HG02885 (cell line): ENCODE measurements at regions not wholly inside any gene's neighbourhood (a gene's known extent, or its start where the extent isn't known, plus 50 kb on each side); places are given as distances from the start of the nearest gene placed in this dataset.
A peak's percentile ranks its signal among the peaks of the same experiment; 100 is the strongest.

Experiments used
- ATAC-seq: cut with Tn5 transposase; IDR thresholded peaks from one replicate; pipeline ENCODE4 v1.9.1; 2021; ENCODE audit warnings: mild to moderate bottlenecking; ENCODE audit not compliant: unreplicated experiment, poor library complexity

DNA sequence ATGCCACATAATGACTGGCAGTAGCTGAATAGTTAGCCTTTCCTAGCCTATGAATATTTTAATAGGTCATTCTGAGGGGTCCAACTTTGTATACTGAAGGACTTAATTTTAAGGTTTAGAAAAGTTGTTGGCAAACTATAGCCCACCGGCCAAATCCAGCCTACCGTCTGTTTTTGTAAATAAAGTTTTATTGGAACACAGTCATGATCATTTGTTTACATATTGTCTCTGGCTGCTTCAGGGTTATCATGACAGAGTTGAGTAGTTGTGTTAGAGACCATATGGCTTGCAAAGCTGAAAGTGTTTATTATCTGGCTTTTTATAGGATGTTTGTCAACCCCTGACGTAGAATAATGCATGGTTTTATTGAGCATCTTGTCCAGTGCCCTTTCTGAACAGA is 73.4 kb downstream of the NTMT2 start:
- no peak for ATAC-seq

DNA sequence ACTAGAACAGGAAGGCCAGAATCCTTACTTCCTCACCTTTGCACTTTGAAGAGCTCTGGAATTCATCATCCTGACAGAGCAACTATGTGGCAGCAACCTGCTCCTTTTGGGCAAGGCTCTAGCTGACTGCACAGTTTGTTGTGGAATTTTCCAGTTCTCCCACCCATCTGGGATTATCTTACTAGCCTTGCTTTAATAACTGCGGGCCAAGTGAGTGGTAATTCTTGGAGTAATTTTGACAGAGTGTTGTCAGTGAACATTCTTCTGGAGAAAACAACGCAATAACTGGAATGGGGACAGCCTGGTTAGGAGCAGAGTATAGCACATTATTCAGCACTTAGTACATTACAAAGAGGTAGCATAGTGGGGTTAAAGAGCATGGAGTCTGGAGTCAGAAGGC is 75.3 kb downstream of the NTMT2 start:
- ATAC-seq = no peak

DNA sequence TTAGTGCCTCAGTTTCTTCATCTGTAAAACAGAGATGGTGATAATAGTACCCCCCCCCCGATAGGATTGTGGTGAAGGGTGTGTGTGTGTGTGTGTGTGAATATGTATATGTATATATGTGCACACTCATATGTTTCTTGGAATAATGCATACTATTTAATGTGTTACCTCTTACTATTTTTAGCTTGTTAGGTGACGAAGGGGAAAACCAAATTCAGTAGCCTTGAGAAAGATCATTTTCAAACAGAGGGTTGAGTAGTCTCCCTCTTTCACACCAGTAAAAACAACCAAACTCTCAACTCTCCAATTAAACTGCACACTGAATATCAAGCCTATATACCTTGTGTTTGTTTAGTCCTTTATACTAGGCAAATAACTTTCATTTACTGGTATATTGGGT is 75.7 kb downstream of the NTMT2 start:
- ATAC-seq = no peak

DNA sequence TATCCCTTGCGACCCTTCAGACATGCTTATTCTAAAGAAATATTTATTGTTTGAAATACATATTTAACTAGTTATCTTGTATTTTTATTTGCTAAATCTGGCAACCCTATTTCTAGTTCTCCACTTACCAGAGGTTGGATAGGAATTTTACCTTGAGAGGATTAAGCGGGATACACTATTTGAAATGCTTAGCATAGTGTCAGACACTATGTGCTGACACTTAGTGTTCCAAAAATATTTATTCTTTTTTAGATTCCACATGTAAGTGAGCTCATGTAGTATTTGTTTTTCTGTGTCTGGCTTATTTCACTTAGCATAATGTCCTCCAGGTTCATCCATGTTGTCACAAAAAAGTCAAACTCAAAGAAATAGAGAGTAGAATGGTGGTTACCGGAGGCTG is 78.7 kb downstream of the NTMT2 start:
- no peak for ATAC-seq

DNA sequence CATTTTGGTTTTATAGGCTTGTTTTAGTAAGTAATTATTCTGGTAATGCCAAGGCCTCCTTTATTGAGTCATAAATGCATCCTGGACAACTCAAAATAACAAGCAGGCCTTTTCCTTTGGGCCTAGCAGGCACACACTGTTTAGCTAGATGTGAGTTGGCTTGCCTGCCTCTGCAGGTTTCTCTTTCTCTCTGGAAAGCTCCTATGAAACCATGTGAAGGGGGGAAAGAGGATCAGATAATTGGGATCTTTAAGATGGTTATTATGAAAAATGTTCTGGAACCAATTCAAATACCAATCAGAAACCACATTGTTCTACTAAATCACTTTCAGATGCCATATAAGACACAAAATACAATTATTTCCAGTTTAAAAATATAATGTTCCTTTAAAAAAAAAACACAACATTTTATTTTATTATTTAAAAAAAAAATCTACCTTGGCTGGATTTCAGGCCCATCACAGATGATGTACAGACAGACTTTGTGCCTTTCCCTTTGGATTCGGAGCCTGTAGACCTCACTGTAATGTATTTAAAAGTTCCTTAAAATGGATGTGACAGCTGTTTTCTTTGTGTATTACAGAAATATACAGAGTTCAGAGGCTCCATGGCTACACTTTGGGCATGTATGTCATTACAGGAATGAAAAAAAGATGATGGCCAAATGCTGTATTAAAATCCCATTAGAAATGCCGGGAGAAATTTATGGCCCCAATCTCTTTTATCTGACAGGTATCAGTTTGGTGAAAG is 80.2 kb downstream of the NTMT2 start:
- ATAC-seq = no peak

DNA sequence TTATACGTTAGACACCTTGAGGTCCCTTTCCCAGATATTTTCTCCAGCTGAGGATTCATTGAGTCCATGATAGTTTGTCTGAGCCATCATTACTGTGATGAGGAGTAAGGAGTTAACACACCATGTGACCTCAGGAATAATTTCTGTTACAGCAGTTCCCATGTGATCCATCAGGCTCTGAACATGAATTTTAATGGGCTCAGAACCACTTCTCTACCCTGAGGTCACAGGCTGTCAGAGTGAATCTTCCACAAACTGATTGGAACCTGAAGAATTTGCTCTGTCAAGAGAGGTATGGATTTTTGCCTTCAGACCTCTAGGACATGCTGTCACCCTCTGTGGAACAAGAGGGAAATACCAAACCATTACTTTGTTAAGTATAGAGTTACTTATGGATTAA is 81.0 kb downstream of the NTMT2 start:
- no peak for ATAC-seq

DNA sequence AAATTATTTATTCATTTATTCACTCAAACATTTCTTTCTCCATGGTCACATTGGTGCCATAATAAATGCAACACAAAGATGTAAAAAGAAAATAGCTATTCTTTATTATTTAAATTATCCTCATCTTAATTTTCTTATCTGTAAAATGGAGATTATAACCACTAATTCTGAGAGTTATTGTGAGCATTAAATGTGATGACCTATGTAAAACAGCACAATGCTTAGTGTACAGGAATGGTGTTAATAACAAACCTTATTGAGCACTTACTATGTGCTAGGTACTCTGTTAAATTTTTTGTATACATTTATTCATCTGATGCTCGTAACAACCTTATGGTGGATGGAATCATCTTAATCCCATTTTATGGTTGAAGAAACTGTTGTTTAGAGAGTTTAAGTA is 84.6 kb downstream of the NTMT2 start:
- ATAC-seq = no peak

DNA sequence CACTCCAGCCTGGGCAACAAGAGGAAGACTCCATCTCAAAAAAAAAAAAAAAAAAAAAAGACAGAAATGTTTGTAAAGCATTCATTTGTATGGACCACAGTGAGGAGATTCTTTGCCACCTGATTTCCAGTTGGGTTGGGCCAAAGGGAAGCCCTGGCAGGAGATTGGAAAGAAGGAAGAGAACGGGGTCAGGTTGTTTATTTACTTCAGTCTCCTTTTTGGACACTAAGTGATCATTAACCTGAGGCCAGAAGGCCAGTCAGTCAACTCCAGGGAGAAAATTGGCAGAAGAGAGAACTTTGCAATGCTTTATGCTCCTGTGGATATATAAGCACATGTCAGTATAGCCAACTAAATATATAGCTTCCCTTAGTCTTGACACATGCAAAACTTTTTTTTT is 85.9 kb downstream of the NTMT2 start:
- no peak for ATAC-seq

DNA sequence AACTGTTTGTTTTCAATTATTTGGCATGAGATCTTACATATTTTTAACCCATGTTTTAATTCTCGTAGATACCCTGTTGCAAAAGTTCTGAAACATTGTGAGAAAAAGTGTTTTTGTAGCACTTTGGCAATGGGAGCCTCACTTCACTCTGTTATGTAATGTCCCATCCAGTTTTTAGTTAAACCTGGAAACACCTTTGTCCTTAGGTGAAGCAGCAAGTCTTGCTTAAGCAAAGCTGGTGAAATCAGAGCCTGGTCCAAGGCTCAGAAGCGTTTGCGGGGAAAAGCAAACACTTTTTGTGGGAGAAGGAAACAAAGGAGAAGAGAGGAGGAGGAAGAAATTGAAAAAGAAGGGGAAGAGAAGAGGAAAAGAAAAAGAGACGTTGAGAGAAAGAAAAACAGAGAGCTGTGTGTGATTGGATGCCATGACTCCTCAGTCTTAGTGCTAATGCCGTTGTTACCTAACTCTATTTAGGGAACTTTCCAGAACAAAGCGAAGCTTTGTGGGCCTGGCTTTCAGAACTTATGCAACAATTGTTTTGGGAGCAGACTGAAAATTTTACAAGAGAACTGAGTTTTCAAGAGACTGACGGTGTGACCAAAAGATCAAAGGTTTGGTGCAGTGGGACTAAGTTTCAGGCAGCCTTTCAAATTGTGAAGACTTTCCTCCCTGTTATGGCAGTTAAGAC is 93.1 kb downstream of the NTMT2 start:
- ATAC-seq = no peak

DNA sequence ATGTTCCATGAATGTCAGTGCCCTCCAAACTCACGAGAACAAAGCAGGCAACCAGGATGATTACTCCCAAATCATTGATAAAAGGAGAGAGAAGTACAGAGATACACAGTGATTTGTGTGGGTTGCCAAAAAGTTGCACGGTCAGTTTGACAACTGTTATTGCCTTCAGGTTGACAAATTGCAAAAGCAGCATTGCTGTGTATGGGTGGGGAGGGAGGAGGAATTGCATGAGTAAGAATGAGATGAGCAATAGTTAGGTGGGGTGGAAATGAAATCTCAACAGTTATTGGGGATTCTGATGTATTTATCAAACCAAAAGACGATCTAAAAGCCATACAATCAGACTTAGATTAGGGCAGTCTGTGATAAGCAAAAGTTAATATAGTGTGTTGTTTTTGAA is 93.7 kb downstream of the NTMT2 start:
- ATAC-seq = no peak

DNA sequence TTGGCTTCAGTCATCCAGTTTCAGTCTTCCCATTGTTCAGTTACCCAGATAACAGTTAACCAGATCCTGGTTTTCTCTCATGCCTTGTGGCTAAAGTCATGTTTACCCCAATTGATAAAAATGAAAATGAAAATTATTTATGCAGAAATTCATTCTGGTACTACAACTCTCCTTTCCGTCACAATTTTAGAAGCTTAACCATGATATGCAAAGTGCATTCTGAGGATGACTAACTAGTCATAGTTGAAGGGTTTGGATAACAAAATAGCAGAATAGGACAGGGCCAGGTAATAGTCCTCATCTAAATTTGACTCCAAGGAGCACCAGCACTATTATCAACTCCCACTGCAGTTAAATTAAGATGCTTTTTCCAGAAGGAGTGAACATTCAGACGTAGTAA is 94.7 kb downstream of the NTMT2 start:
- peak; percentile 97 for ATAC-seq

DNA sequence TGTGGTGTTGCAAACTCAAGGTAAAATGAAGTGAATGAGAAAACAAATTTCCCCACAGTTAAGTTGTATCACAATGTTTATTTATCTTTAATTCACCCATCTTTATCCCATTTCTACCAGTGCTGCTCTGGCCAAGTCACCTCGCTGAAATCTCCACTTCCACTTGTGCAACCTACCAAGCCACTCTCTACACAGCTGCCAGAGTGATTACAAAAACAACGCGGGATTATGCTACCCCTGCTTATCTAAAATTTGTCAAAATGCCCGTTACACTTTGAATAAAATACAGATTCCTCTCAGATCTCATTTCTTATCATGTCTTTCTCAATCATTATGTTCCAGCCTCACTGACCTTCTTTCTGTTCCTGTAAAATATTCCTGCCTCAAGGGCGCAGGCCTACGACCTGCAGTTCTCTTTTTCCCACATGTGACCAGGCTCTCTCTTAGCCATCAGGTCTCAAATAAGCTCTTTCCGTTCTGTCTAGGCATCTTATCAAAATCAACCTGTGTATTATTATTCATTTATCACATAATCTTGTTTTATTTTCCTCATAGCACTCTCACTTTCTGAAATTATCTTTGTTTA is 95.6 kb downstream of the NTMT2 start:
- ATAC-seq = no peak

DNA sequence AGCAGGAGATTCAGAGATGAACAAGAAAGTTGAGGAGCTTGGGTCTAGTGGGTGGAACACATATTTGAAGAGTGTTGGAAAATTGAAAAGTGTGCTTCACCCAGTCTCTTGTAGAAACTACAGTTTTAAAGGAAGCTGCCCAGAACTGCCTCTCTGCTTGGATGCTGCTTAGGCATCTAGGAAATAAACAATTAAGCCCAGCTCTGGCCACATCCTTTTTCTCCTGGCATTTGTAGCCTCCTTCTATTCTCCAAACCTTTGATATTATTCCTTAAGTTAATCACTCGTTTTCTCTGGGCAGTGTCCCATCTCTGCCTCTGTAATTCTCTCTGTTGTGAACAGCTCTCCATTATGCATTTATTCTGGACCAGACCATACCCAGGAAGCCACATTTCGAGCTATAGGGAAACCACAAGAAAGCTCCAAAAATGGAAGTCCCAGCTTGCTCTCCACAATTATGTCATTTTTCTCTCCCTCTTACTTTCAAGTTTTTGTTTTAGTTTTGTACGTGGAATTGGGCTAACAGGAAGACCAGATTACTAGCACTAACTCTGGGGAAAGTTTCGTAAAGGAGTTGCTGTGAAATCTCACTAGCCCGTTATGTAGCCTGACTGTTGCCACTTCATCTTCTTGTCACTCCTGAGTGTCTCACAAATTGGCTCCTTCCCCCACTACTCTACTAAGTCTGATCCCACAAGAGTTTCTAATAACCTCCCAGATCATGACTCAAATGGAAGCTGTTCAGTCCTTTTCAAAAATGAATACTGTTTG is 102.2 kb downstream of the NTMT2 start:
- ATAC-seq = peak; percentile 63

DNA sequence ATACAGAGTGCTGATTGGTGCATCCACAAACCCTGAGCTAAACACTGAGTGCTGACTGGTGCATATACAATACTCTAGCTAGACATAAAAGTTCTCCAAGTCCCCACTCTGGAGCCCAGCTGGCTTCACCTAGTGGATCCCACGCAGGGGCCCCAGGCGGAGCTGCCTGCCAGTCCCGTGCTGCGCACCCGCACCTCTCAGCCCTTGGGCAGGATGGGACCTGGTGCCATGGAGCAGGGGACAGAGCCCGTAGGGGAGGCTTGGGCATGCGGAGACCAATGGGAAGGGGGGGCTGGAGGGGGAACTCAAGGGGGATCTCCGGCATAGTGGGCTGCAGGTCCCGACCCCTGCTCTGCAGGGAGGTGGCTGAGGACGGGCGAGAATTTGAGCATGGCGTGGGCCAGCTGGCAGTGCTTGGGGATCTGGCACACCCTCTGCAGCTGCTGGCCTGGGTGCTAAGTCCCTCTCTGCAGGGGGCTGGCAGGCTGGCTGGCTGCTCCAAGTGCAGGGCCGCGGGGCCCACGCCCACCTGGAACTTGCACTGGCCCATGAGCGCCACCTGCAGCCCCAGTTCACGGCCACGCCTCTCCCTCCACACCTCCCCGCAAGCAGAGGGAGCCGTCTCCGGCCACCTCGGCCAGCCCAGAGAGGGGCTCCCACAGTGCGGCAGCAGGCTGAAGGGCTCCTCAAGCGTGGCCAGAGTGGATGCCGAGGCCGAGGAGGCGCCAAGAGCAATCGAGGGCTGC is 104.9 kb downstream of the NTMT2 start:
- no peak for ATAC-seq

DNA sequence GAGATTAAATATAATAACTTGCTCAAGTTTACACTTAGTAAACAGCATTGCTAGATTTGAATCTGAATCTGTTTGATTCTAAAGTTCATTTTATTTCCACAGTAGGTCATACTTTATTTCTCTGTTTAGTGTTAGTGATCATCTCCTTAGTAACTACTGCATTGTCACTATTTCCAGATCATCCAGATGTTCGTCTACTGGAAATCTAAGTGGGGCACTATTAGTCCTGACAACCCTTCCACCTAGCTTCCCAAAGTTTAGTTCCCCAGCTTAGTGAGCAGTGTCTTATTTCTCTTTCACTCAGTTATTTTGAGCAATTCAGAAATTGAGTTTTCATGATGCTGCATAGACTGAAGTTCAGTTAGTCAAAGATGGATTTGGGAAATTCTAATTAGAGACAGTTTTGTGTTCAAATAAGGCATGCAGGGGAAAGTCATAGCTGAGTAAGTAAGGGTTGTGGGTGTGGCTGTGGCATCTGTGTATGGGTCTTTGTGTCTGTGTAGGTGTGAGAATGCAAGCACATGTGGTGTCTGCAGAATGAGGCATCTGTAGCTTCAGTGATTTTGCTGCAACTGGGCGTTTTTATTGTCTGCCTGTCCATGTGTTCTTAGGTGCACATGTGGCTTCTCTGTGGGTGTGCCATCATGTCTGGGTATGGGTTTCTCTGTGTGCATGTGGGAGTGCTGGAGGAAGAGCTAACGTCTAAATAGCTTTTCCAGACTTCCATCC is 107.3 kb downstream of the NTMT2 start:
- peak; percentile 50 for ATAC-seq

DNA sequence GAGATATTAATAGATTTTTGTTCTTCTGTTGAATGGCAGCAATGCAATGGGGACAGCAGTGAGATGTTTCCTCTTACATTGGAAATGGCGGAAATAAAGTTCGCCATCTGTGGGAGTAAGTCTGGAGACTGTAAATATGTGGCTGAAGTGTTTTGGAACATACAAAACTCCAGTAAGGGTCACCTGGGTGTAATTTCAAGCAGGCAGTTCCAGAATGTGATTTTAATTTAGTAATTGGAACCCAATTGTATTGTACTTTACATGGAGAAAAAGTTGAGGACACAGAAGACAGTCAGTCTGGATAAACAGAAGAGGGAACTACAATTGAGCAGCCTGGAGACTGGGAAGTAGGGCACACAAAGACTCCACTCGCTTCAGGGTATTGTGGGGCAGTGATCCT is 108.6 kb downstream of the NTMT2 start:
- no peak for ATAC-seq

DNA sequence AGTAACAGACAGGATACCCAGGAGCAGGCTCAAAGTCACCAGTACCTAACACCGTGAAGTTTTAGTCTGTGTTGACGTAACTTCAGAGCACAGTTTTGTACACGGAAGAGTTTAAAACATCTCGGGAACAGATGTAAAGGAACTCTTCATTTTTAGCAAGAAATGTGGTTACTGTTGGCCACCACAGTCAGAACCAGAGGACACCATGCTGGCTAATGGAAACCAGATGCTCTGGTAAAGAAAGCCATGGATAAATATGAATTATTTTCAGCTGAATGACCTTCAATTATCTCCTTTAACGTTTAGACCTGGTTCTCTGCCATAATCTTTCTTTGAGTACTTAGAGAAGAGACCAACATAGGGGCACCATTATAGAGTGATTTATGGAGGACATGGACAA is 115.9 kb downstream of the NTMT2 start:
- no peak for ATAC-seq

DNA sequence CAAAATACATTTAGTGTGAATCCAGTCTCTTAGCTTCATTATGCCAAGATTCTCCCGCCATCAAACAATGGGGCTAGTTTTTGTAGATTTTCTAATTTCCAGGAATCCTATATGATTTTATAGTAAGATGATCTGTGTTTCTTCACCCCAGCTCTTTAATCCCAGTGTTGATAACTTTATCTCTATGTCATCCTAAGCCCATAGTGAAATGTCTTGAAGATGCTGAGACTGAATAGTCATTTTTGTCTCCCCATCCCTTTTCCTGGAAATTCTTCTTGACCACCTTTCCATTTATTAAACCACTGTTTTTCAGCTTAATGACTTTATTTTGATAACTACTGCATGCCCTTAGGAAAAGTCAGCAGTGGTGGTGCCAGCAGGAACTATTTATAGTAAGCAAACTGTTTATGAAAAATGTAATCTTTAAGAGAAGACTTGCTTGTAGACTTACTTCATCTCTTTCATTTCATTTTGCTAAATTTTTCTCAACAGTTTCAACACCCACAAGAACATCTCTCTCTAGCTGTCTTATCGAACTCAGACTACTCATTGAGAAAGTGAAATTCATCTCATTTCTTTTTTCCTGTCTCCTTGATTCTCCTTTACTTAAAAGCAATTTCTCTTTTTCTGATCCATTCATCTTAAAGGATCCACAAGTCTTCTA is 116.6 kb downstream of the NTMT2 start:
- peak; percentile 57 for ATAC-seq

DNA sequence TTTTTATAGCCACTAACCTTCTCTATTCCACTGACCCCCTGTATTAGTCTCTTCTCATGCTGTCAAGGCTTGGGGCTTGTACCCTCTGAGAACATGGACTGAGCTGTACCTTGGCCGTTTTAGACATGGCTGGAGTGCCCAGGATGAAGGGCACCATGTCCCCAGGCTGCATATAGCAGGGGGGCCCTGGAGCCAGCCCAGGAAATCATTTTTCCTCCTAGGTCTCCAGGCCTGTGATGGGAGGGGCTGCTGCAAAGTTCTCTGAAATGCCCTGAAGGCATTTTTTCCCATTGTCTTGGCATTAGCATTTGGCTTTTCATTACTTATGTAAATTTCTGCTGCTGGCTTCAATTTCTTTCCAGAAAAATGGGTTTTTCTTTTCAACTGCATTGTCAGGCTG is 119.5 kb downstream of the NTMT2 start:
- ATAC-seq = no peak
